HS-27A (cell line): ENCODE measurements at regions not wholly inside any gene's neighbourhood (a gene's known extent, or its start where the extent isn't known, plus 50 kb on each side); places are given as distances from the start of the nearest gene placed in this dataset.

Source experiments
- DNase-seq: peaks from one replicate; pipeline ENCODE4 v3.0.0-alpha.2; 2012; ENCODE audit warnings: low read depth, missing footprints

- no peak for DNase-seq
Observed at GRCh38 chr22:49239264-49240015, 588.2 kb downstream of the BRD1 start.

GRCh38 chr22:49238181-49239141 is 589.2 kb downstream of the BRD1 start:
- DNase-seq: no peak

GRCh38 chr22:49237703-49238102 is 590.0 kb downstream of the BRD1 start:
- DNase-seq: no peak

GRCh38 chr22:49237279-49237678 is 590.4 kb downstream of the BRD1 start:
- DNase-seq: no peak

- DNase-seq: no peak
Observed at GRCh38 chr22:49236541-49237075, 591.1 kb downstream of the BRD1 start.

- no peak for DNase-seq
Observed at GRCh38 chr22:49235463-49236300, 592.0 kb downstream of the BRD1 start.

- no peak for DNase-seq
Observed at GRCh38 chr22:49234459-49234858, 593.2 kb downstream of the BRD1 start.

- no peak for DNase-seq
Observed at GRCh38 chr22:49233507-49234100, 594.1 kb downstream of the BRD1 start.

- no peak for DNase-seq
Observed at GRCh38 chr22:49232319-49233067, 595.2 kb downstream of the BRD1 start.

- DNase-seq: no peak
Observed at GRCh38 chr22:49230194-49230577, 597.5 kb downstream of the BRD1 start.

GRCh38 chr22:49229483-49230193 is 598.0 kb downstream of the BRD1 start:
- DNase-seq: no peak

- no peak for DNase-seq
Observed at GRCh38 chr22:49228431-49229037, 599.1 kb downstream of the BRD1 start.

GRCh38 chr22:49227670-49228069 is 600.0 kb downstream of the BRD1 start:
- no peak for DNase-seq

- no peak for DNase-seq
Observed at GRCh38 chr22:49226096-49226495, 601.6 kb downstream of the BRD1 start.

GRCh38 chr22:49224243-49224642 is 603.4 kb downstream of the BRD1 start:
- no peak for DNase-seq

GRCh38 chr22:49218142-49218541 is 609.5 kb downstream of the BRD1 start:
- DNase-seq: no peak

GRCh38 chr22:49216579-49216978 is 611.1 kb downstream of the BRD1 start:
- DNase-seq: no peak

- no peak for DNase-seq
Observed at GRCh38 chr22:49215840-49216239, 611.8 kb downstream of the BRD1 start.

- DNase-seq: no peak
Observed at GRCh38 chr22:49214976-49215375, 612.7 kb downstream of the BRD1 start.
